ENCODE measurements at regions not wholly inside any gene's neighbourhood (a gene's known extent, or its start where the extent isn't known, plus 50 kb on each side); places are given as distances from the start of the nearest gene placed in this dataset.

DNA sequence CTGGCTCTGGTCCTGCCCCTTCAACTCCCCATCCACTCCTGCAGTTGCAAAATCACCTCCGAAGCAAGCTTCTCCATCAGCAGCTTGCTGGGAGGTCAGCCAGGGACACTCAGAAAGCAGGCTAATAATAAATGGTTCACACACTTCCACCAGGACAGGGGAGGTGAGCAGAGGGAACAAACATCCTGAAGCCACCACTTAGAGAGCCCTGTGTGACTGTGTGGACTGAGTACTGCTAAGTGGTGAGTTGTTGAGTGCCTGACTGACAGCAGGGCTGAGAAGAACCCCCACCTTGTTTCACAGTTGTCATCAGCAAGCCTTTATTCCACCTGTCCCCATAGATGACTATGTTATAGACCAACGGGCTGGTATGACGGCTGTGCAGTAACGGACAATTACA is 213.9 kb downstream of the CBLN1 start:
- TF ChIP-seq USF2 (IDR thresholded peaks at IDR 0.05; ENCODE audit: borderline replicate concordance, low read depth, low read length) (no peak), CTCF (IDR thresholded peaks at IDR 0.05) (no peak), RXRA (IDR thresholded peaks at IDR 0.05; ENCODE audit: borderline replicate concordance, low read depth) (no peak), MXI1 (IDR thresholded peaks at IDR 0.05; ENCODE audit: low read depth, low read length) (no peak), POLR2AphosphoS5 (IDR thresholded peaks at IDR 0.05; ENCODE audit: low read depth, low read length) (no peak), RAD21 (IDR thresholded peaks at IDR 0.05; ENCODE audit: low read length) (no peak), GATA2 (CRISPR knock-in tag; IDR thresholded peaks at IDR 0.05) (no peak)
- TF ChIP-seq, protein P1, sequence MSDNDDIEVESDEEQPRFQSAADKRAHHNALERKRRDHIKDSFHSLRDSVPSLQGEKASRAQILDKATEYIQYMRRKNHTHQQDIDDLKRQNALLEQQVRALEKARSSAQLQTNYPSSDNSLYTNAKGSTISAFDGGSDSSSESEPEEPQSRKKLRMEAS (IDR thresholded peaks at IDR 0.05; ENCODE audit: low read depth), result no peak
